ENCODE measurements at regions not wholly inside any gene's neighbourhood (a gene's known extent, or its start where the extent isn't known, plus 50 kb on each side); places are given as distances from the start of the nearest gene placed in this dataset.

DNA sequence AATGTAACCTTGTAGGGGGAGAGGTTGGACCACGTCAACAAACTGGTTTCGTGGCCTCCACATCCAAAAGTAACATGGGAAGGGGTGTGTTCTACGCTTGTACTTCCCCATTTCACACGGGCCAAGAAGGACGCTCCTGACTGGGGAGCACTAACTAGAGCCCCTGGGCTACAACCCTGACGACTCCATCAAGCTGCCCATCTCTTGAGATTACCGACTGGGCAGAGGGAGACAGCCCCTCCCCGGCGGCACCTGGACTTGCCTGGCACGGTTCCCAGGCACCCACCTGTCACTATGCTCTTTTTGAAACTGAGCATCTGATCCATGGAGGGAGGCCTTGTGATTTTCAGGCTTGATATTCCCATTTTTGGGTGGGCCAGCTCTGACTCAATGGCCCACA lies 68.5 kb downstream of the SHANK2 start:
- TF ChIP-seq, protein P1, sequence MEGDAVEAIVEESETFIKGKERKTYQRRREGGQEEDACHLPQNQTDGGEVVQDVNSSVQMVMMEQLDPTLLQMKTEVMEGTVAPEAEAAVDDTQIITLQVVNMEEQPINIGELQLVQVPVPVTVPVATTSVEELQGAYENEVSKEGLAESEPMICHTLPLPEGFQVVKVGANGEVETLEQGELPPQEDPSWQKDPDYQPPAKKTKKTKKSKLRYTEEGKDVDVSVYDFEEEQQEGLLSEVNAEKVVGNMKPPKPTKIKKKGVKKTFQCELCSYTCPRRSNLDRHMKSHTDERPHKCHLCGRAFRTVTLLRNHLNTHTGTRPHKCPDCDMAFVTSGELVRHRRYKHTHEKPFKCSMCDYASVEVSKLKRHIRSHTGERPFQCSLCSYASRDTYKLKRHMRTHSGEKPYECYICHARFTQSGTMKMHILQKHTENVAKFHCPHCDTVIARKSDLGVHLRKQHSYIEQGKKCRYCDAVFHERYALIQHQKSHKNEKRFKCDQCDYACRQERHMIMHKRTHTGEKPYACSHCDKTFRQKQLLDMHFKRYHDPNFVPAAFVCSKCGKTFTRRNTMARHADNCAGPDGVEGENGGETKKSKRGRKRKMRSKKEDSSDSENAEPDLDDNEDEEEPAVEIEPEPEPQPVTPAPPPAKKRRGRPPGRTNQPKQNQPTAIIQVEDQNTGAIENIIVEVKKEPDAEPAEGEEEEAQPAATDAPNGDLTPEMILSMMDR (IDR thresholded peaks at IDR 0.05), result no peak
- no peak for TF ChIP-seq POLR2A (IDR thresholded peaks at IDR 0.05)

All from adrenal gland (tissue), 5 donors.